ENCODE measurements at regions not wholly inside any gene's neighbourhood (a gene's known extent, or its start where the extent isn't known, plus 50 kb on each side); places are given as distances from the start of the nearest gene placed in this dataset.

DNA sequence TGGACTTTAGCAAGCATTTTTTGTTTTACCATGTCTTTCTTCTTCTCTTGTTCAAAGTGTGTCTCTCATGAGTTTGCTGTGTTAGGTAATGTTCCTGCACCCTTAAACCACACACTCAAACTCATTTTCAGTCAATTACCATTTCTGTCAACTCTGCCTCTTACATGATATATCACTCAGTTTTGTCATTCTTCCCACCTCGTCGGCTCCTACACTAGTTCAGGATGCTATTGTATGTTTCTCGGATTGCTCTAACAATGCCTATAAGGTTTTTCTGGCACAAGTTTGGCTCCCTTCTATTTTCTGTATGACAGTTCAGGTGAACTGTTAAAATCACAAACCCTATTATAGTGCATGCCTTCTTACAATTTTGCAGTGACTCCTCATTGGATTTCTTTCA lies 260.8 kb upstream of the NAV3 start:
- no peak for TF ChIP-seq REPIN1 (tag by site-specific recombination; IDR thresholded peaks at IDR 0.05; ENCODE audit: low read depth)
- TF ChIP-seq ZNF394 (tag by site-specific recombination; IDR thresholded peaks at IDR 0.05; ENCODE audit: borderline replicate concordance), result no peak
- no peak for TF ChIP-seq ZNF776 (tag by site-specific recombination; IDR thresholded peaks at IDR 0.05; ENCODE audit: borderline replicate concordance)
- no peak for TF ChIP-seq ZNF624 (tag by site-specific recombination; IDR thresholded peaks at IDR 0.05)
- TF ChIP-seq, protein P1, sequence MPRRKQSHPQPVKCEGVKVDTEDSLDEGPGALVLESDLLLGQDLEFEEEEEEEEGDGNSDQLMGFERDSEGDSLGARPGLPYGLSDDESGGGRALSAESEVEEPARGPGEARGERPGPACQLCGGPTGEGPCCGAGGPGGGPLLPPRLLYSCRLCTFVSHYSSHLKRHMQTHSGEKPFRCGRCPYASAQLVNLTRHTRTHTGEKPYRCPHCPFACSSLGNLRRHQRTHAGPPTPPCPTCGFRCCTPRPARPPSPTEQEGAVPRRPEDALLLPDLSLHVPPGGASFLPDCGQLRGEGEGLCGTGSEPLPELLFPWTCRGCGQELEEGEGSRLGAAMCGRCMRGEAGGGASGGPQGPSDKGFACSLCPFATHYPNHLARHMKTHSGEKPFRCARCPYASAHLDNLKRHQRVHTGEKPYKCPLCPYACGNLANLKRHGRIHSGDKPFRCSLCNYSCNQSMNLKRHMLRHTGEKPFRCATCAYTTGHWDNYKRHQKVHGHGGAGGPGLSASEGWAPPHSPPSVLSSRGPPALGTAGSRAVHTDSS (tag by site-specific recombination; IDR thresholded peaks at IDR 0.05), result no peak
- no peak for TF ChIP-seq ZNF791 (tag by site-specific recombination; IDR thresholded peaks at IDR 0.05)
- H3K4me3 ChIP-seq (ENCODE audit: low read depth, low read length), result no peak overlapping the region
- no peaks in the 10 kb centered on the region for H3K9me3 ChIP-seq (ENCODE audit: control insufficient read depth, insufficient read depth, low read depth, low read length)
- peaks cover 6% of the 10 kb centered on the region for H3K4me1 ChIP-seq (ENCODE audit: control insufficient read depth, insufficient read depth, low read length)
- POLR2A ChIA-PET, result no interaction called here
- CTCF ChIA-PET, result no interaction called here
- H3K36me3 ChIP-seq (ENCODE audit: control insufficient read depth in 2 of 2, insufficient read depth in 1 of 2, low read length in 2 of 2), result no peaks in the 10 kb centered on the region
- H3K27ac ChIP-seq (ENCODE audit: extremely low read depth, low read depth, low read length), result no peak overlapping the region

DNA sequence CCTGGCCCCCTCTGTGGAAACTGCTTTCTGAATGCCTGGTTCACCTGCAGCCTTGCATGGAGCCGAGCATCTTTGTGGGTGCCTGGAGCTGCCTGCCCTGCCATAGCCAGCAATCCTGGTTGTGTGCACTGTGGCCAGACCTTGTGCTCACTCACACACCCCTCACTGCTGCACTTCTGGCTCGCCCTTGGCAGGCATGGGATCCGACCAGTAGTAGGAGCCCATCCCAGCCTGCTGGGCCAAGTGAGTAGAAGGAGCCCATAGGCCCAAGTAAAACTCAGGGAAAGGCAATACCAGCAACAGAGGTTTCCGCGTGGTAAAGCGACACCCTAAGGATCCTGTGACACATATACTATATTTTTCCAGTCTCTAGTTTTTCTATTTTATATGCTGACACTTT lies 270.0 kb upstream of the NAV3 start:
- TF ChIP-seq ZXDB (tag by site-specific recombination; IDR thresholded peaks at IDR 0.05), result no peak
- TF ChIP-seq ZNF664 (tag by site-specific recombination; IDR thresholded peaks at IDR 0.05), result no peak
- TF ChIP-seq ZNF561 (tag by site-specific recombination; IDR thresholded peaks at IDR 0.05; ENCODE audit: borderline replicate concordance), result no peak
- no peak for TF ChIP-seq ZEB2 (tag by site-specific recombination; IDR thresholded peaks at IDR 0.05)
- TF ChIP-seq SP2 (tag by site-specific recombination; IDR thresholded peaks at IDR 0.05), result no peak
- no peak for TF ChIP-seq YY2 (tag by site-specific recombination; IDR thresholded peaks at IDR 0.05)
- no peak for TF ChIP-seq REPIN1 (tag by site-specific recombination; IDR thresholded peaks at IDR 0.05; ENCODE audit: low read depth)
- no peak for TF ChIP-seq ZNF792 (tag by site-specific recombination; IDR thresholded peaks at IDR 0.05)
- TF ChIP-seq ZNF324 (tag by site-specific recombination; IDR thresholded peaks at IDR 0.05), result no peak
- TF ChIP-seq, protein P2, sequence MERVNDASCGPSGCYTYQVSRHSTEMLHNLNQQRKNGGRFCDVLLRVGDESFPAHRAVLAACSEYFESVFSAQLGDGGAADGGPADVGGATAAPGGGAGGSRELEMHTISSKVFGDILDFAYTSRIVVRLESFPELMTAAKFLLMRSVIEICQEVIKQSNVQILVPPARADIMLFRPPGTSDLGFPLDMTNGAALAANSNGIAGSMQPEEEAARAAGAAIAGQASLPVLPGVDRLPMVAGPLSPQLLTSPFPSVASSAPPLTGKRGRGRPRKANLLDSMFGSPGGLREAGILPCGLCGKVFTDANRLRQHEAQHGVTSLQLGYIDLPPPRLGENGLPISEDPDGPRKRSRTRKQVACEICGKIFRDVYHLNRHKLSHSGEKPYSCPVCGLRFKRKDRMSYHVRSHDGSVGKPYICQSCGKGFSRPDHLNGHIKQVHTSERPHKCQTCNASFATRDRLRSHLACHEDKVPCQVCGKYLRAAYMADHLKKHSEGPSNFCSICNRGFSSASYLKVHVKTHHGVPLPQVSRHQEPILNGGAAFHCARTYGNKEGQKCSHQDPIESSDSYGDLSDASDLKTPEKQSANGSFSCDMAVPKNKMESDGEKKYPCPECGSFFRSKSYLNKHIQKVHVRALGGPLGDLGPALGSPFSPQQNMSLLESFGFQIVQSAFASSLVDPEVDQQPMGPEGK (tag by site-specific recombination; IDR thresholded peaks at IDR 0.05), result no peak
- no peak for TF ChIP-seq ZNF624 (tag by site-specific recombination; IDR thresholded peaks at IDR 0.05)
- TF ChIP-seq ZNF510 (tag by site-specific recombination; IDR thresholded peaks at IDR 0.05; ENCODE audit: insufficient replicate concordance), result no peak
- no peak for TF ChIP-seq ZNF529 (tag by site-specific recombination; IDR thresholded peaks at IDR 0.05; ENCODE audit: insufficient replicate concordance)
- TF ChIP-seq KLF16 (tag by site-specific recombination; IDR thresholded peaks at IDR 0.05), result no peak
- Histone ChIP-seq H3K36me3 (ENCODE audit: control insufficient read depth in 2 of 2, insufficient read depth in 1 of 2, low read length in 2 of 2) (no peaks in the 10 kb centered on the region), H3K4me1 (ENCODE audit: control insufficient read depth, insufficient read depth, low read length) (no peaks in the 10 kb centered on the region), H3K27ac (ENCODE audit: extremely low read depth, low read depth, low read length) (no peak overlapping the region), H3K4me3 (ENCODE audit: low read depth, low read length) (no peak overlapping the region), H3K9me3 (ENCODE audit: control insufficient read depth, insufficient read depth, low read depth, low read length) (no peaks in the 10 kb centered on the region)
- ChIA-PET POLR2A (no interaction called here), CTCF (no interaction called here)

DNA sequence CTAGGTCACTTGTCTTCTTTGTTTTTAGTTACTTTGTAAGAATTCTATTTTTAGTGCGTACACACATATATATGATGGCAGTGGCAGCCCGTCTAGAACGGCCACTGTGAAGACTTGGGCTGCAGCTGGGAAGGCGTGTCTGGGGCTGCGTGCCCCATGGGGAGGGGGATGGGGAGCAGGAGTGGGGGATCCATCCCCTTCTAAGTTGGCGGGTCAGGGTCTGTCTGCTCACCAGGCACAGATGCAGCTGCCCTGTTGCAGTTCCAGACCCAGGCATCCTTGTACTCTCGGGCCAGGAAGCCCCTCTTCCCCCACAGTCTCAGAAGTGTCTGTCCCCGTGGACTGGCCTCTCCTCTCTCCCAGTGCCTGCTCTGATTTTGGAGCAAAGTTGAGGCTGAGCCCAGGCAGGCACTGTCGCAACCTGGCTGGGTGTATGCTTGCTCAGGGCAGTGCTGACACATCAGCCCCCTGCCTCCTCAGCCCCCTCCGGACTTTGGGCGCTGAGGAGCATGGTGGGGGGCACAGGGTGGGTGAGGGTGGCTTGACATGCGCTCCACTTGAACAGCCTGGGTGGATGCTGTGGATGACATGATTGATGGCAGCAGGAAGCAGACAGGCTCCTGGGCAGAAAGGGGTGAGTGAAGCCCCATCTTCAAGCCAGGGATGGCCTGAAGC lies 271.2 kb upstream of the NAV3 start:
- Histone ChIP-seq H3K36me3 (ENCODE audit: control insufficient read depth in 2 of 2, insufficient read depth in 1 of 2, low read length in 2 of 2) (no peaks in the 10 kb centered on the region), H3K9me3 (ENCODE audit: control insufficient read depth, insufficient read depth, low read depth, low read length) (no peaks in the 10 kb centered on the region), H3K4me3 (ENCODE audit: low read depth, low read length) (no peak overlapping the region), H3K27ac (ENCODE audit: extremely low read depth, low read depth, low read length) (no peak overlapping the region), H3K4me1 (ENCODE audit: control insufficient read depth, insufficient read depth, low read length) (no peaks in the 10 kb centered on the region)
- ChIA-PET CTCF (no interaction called here), POLR2A (no interaction called here)
- TF ChIP-seq SP7 (tag by site-specific recombination; IDR thresholded peaks at IDR 0.05) (no peak), ZNF707 (tag by site-specific recombination; IDR thresholded peaks at IDR 0.05) (no peak), ZNF660 (tag by site-specific recombination; IDR thresholded peaks at IDR 0.05) (no peak), ZNF830 (tag by site-specific recombination; IDR thresholded peaks at IDR 0.05; ENCODE audit: low read depth) (no peak)
- TF ChIP-seq, protein P3, sequence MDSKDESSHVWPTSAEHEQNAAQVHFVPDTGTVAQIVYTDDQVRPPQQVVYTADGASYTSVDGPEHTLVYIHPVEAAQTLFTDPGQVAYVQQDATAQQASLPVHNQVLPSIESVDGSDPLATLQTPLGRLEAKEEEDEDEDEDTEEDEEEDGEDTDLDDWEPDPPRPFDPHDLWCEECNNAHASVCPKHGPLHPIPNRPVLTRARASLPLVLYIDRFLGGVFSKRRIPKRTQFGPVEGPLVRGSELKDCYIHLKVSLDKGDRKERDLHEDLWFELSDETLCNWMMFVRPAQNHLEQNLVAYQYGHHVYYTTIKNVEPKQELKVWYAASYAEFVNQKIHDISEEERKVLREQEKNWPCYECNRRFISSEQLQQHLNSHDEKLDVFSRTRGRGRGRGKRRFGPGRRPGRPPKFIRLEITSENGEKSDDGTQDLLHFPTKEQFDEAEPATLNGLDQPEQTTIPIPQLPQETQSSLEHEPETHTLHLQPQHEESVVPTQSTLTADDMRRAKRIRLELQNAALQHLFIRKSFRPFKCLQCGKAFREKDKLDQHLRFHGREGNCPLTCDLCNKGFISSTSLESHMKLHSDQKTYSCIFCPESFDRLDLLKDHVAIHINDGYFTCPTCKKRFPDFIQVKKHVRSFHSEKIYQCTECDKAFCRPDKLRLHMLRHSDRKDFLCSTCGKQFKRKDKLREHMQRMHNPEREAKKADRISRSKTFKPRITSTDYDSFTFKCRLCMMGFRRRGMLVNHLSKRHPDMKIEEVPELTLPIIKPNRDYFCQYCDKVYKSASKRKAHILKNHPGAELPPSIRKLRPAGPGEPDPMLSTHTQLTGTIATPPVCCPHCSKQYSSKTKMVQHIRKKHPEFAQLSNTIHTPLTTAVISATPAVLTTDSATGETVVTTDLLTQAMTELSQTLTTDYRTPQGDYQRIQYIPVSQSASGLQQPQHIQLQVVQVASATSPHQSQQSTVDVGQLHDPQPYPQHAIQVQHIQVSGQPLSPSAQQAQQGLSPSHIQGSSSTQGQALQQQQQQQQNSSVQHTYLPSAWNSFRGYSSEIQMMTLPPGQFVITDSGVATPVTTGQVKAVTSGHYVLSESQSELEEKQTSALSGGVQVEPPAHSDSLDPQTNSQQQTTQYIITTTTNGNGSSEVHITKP (tag by site-specific recombination; IDR thresholded peaks at IDR 0.05), result no peak
- TF ChIP-seq, protein P4, sequence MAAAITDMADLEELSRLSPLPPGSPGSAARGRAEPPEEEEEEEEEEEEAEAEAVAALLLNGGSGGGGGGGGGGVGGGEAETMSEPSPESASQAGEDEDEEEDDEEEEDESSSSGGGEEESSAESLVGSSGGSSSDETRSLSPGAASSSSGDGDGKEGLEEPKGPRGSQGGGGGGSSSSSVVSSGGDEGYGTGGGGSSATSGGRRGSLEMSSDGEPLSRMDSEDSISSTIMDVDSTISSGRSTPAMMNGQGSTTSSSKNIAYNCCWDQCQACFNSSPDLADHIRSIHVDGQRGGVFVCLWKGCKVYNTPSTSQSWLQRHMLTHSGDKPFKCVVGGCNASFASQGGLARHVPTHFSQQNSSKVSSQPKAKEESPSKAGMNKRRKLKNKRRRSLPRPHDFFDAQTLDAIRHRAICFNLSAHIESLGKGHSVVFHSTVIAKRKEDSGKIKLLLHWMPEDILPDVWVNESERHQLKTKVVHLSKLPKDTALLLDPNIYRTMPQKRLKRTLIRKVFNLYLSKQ (tag by site-specific recombination; IDR thresholded peaks at IDR 0.05; ENCODE audit: borderline replicate concordance), result no peak

Data from HEK293 (cell line).